A549 (cell line): ENCODE measurements at regions not wholly inside any gene's neighbourhood (a gene's known extent, or its start where the extent isn't known, plus 50 kb on each side); places are given as distances from the start of the nearest gene placed in this dataset.
A peak's percentile ranks its signal among the peaks of the same experiment; 100 is the strongest.

Source experiments
- ATAC-seq, 2 experiments: fragments of 200-7000 bp in 1 of 2; fragments of >200 bp in 1 of 2; cut with Nextera tagmentation in 1 of 2; cut with Tn5 transposase in 1 of 2; 3 replicates each; pipeline versions ENCODE4 v1.8.0 to v1.9.1; 2018 to 2020; ENCODE audit warnings: mild to moderate bottlenecking in 1 of 2, moderate library complexity in 1 of 2
- CTCF ChIA-PET: fragments of 300-600 bp; sonication (Branson Sonifier 250); formaldehyde crosslinking; extraction: SDS; loops from one replicate; lab custom pipeline; 2021; ENCODE audit warnings: antibody characterized with exemption, inconsistent platforms; lab: Yijun Ruan, JAX
- POLR2A ChIA-PET: fragments of 350-600 bp; formaldehyde crosslinking; extraction: SDS; loops from one replicate; lab custom pipeline; 2021; ENCODE audit warnings: antibody characterized with exemption, inconsistent platforms; lab: Yijun Ruan, JAX
- DNase-seq, 2 experiments: peaks; one replicate each; pipeline versions ENCODE4 v3.0.0 to v3.0.0-alpha.2; 2011 to 2016; ENCODE audit warnings: low read depth in 1 of 2, low spot score in 1 of 2
- FAIRE-seq: peaks from 2 replicates; lab custom pipeline; 2011; peaks lifted over from hg19 to GRCh38; lab: Jason Lieb, UNC
- H3K27ac ChIP-seq, 2 experiments: fragments of >200 bp; sonication (Bioruptor Twin); formaldehyde crosslinking; 3 replicates each; pipeline ENCODE4 v1.5.1; 2016 to 2017
- H3K4me1 ChIP-seq: fragments of >200 bp; sonication (Bioruptor Twin); formaldehyde crosslinking; 3 replicates; pipeline ENCODE4 v1.6.1; 2016
- H3K4me2 ChIP-seq: fragments of >200 bp; sonication (Bioruptor Twin); formaldehyde crosslinking; 3 replicates; pipeline ENCODE4 v1.6.1; 2016
- H3K4me3 ChIP-seq: fragments of >200 bp; sonication (Bioruptor Twin); formaldehyde crosslinking; 3 replicates; pipeline ENCODE4 v1.5.1; 2016
- H3K9me3 ChIP-seq: fragments of >200 bp; sonication (Bioruptor Twin); formaldehyde crosslinking; 3 replicates; pipeline ENCODE4 v1.6.1; 2016
- BCL3 ChIP-seq: fragments of >200 bp; sonication (Bioruptor Twin); formaldehyde crosslinking; IDR thresholded peaks from 3 replicates; pipeline ENCODE4 v1.6.1; 2016
- BHLHE40 ChIP-seq: IDR thresholded peaks from 2 replicates; pipeline ENCODE4 v1.6.1; 2012; ENCODE audit warnings: low read depth, low read length, inconsistent platforms
- CBX2 ChIP-seq: fragments of 200-600 bp; sonication (generic); IDR thresholded peaks from 2 replicates; pipeline ENCODE4 v1.6.1; 2016; ENCODE audit warnings: low read depth, mild to moderate bottlenecking, borderline replicate concordance
- CEBPB ChIP-seq, 2 experiments: fragments of >200 bp in 1 of 2; sonication (Bioruptor Twin) in 1 of 2; formaldehyde crosslinking in 1 of 2; IDR thresholded peaks; 2 replicates each; pipeline ENCODE4 v1.6.1; 2012 to 2016
- CHD4 ChIP-seq: fragments of 200-600 bp; sonication (generic); IDR thresholded peaks from 2 replicates; pipeline ENCODE4 v1.6.1; 2016; ENCODE audit warnings: antibody characterized with exemption, mild to moderate bottlenecking, borderline replicate concordance
- E2F6 ChIP-seq: IDR thresholded peaks from 2 replicates; pipeline ENCODE4 v1.6.1; 2012; ENCODE audit warnings: low read depth, borderline replicate concordance
- ELK1 ChIP-seq: fragments of 150-350 bp; IDR thresholded peaks from 2 replicates; pipeline ENCODE4 v1.6.1; 2014; ENCODE audit warnings: low read depth, mild to moderate bottlenecking, low read length
- ESRRA ChIP-seq: fragments of 150-350 bp; IDR thresholded peaks from 2 replicates; pipeline ENCODE4 v1.6.1; 2014; ENCODE audit warnings: mild to moderate bottlenecking, low read length, borderline replicate concordance
- FOSB ChIP-seq: fragments of 250-450 bp; sonication (Bioruptor Pico); IDR thresholded peaks from 2 replicates; pipeline ENCODE4 v1.5.0; 2020; ENCODE audit warnings: mild to moderate bottlenecking, moderate library complexity
- FOSL2 ChIP-seq, 2 experiments: fragments of 450-650 bp in 1 of 2; fragments of >200 bp in 1 of 2; sonication (Bioruptor Twin) in 1 of 2; formaldehyde crosslinking; IDR thresholded peaks; 2 replicates each; pipeline versions ENCODE4 v1.5.0 to v1.6.1; 2016 to 2020; ENCODE audit warnings: mild to moderate bottlenecking in 1 of 2, moderate library complexity in 1 of 2
- FOXS1 ChIP-seq: fragments of 250-450 bp; sonication (Bioruptor Pico); IDR thresholded peaks from 2 replicates; pipeline ENCODE4 v1.5.0; 2020; ENCODE audit warnings: mild to moderate bottlenecking, moderate library complexity
- HOXB5 ChIP-seq: fragments of 250-450 bp; sonication (Bioruptor Pico); IDR thresholded peaks from 2 replicates; pipeline ENCODE4 v1.5.0; 2020; ENCODE audit warnings: mild to moderate bottlenecking, moderate library complexity
- JUN ChIP-seq, 2 experiments: fragments of >200 bp; sonication (Bioruptor Twin); formaldehyde crosslinking; IDR thresholded peaks; 2 replicates in 1 of 2; 3 replicates in 1 of 2; pipeline ENCODE4 v1.6.1; 2016 to 2017
- JUNB ChIP-seq: fragments of >200 bp; sonication (Bioruptor Twin); formaldehyde crosslinking; IDR thresholded peaks from 2 replicates; pipeline ENCODE4 v1.6.1; 2016
- KDM5A ChIP-seq: fragments of 200-600 bp; sonication (generic); IDR thresholded peaks from 2 replicates; pipeline ENCODE4 v1.6.1; 2016; ENCODE audit warnings: antibody characterized with exemption, mild to moderate bottlenecking
- MAFK ChIP-seq: fragments of 450-650 bp; IDR thresholded peaks from 2 replicates; pipeline ENCODE4 v1.6.1; 2014; ENCODE audit not compliant: partially characterized antibody
- MAZ ChIP-seq: fragments of 150-350 bp; IDR thresholded peaks from 2 replicates; pipeline ENCODE4 v1.6.1; 2014; ENCODE audit warnings: antibody characterized with exemption, low read depth, low read length, borderline replicate concordance
- MYC ChIP-seq: IDR thresholded peaks from 2 replicates; pipeline ENCODE4 v1.6.1; 2012; ENCODE audit warnings: mild to moderate bottlenecking, inconsistent platforms, low read length, improper control_type of control experiment, borderline replicate concordance
- NFE2L2 ChIP-seq: fragments of 150-350 bp; conservative IDR thresholded peaks from 2 replicates; pipeline ENCODE4 v1.6.1; 2014; ENCODE audit warnings: low read length
- NR3C1 ChIP-seq: fragments of >200 bp; sonication (Bioruptor Twin); formaldehyde crosslinking; IDR thresholded peaks from 3 replicates; pipeline ENCODE4 v1.6.1; 2017
- PHF8 ChIP-seq: fragments of 200-600 bp; sonication (generic); IDR thresholded peaks from 2 replicates; pipeline ENCODE4 v1.6.1; 2016; ENCODE audit warnings: low read depth, mild to moderate bottlenecking, antibody characterized with exemption, moderate library complexity, borderline replicate concordance
- RAD21 ChIP-seq, 2 experiments: fragments of >200 bp in 1 of 2; sonication (Bioruptor Twin) in 1 of 2; formaldehyde crosslinking in 1 of 2; IDR thresholded peaks in 1 of 2; conservative IDR thresholded peaks in 1 of 2; 2 replicates in 1 of 2; 3 replicates in 1 of 2; pipeline ENCODE4 v1.6.1; 2012 to 2018; ENCODE audit warnings: inconsistent platforms in 1 of 2
- TFCP2L1 ChIP-seq: fragments of 250-450 bp; sonication (Bioruptor Pico); IDR thresholded peaks from 2 replicates; pipeline ENCODE4 v1.5.0; 2021; ENCODE audit warnings: mild to moderate bottlenecking
- ZNF302 ChIP-seq: fragments of 250-450 bp; sonication (Bioruptor Pico); IDR thresholded peaks from 2 replicates; pipeline ENCODE4 v1.9.0; 2021; ENCODE audit warnings: inconsistent platforms, mild to moderate bottlenecking, moderate library complexity
- WGBS: methylation state at CpG from one replicate; pipeline ENCODE4 v1.1.6; 2017; ENCODE audit errors: missing lambda C conversion rate; 5-methylcytosine and 5-hydroxymethylcytosine counted together

DNA sequence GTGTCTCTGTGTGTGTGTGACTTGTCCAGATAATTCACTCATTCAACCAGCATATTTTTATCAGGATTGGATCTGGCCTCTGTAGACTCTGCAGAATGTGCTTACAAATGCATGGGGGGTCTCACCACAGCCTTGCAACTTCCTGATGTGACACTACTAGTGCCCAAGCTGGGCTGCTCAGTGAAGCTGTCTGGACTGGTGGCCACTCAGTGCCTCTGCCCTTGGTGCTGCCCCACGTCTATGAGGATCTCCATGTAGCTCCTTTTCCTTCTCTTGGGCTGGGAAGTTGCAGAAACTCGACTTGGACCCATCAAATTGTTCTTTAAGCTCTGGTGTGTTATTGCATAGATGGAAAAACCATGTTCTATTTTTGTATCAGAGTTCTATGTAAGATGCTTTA, 75.8 kb downstream of the NRN1 start (continued):
- TF ChIP-seq ESRRA (no peak), FOSB (no peak), NFE2L2 (no peak), CEBPB (IDR thresholded peaks at IDR 0.05) (no peak), FOSL2 (IDR thresholded peaks at IDR 0.05) (no peak), FOSL2 (CRISPR knock-in tag; IDR thresholded peaks at IDR 0.05) (no peak)

DNA sequence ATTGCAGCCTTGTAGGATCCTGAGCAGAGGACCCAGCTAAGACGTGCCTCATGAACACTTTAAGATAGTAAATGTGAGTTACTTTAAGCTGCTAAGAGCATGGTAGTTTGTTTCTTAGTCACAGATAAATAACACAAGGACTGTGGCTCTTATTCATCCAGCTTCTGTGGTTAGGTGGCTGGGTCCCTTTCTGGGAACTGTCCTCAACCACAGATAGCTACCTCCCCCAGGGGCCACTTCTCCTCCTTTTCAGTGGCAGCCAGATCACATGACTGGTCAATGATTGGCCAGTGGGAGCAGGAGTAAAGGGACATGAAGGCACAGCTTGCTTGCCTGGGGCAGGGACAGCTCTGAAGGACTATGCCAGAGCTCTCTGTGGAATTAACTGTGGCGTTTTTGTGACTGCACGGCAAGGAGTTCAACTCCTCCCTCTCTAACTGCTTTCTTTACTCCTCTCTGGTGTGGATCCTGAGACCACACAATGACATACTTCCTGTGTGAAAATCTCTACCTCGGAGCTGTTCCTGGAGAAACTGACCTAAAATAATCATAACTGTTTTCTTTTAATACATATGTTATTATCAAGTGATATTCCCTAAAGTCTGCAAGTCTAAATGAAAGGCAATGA, 76.5 kb downstream of the NRN1 start:
- POLR2A ChIA-PET: no interaction called here
- Histone ChIP-seq H3K4me2 (no peak overlapping the region), H3K4me3 (no peak overlapping the region), H3K27ac (no peak overlapping the region), H3K9me3 (no peaks in the 10 kb centered on the region), H3K4me1 (no peaks in the 10 kb centered on the region)
- WGBS: 10% methylated on average over 4 of the region's 4 CpGs
- TF ChIP-seq CBX2: no peak
- TF ChIP-seq BCL3: no peak
- no peak for TF ChIP-seq MAZ
- TF ChIP-seq PHF8: no peak
- no peak for TF ChIP-seq HOXB5 (CRISPR knock-in tag)
- no peak for TF ChIP-seq RAD21 (conservative IDR thresholded peaks at IDR 0.05 in 1 of 2, IDR thresholded peaks at IDR 0.05 in 1 of 2)
- no peak for TF ChIP-seq TFCP2L1
- no peak for TF ChIP-seq MYC
- no peak for TF ChIP-seq JUN (IDR thresholded peaks at IDR 0.05)
- TF ChIP-seq FOSB: no peak
- no peak for TF ChIP-seq ZNF302
- no peak for TF ChIP-seq BHLHE40
- no peak for TF ChIP-seq E2F6
- TF ChIP-seq FOXS1 (CRISPR knock-in tag): no peak
- no peak for TF ChIP-seq ELK1
- CTCF ChIA-PET: no interaction called here
- FAIRE-seq (no peak), DNase-seq (no peak), ATAC-seq (no peak)

GRCh38 chr6:5923840-5924239, 82.9 kb downstream of the NRN1 start:
- ChIA-PET POLR2A (no interaction called here), CTCF (no interaction called here)
- Histone ChIP-seq H3K4me1 (no peaks in the 10 kb centered on the region), H3K4me2 (no peak overlapping the region), H3K27ac (no peak overlapping the region), H3K4me3 (no peak overlapping the region), H3K9me3 (no peaks in the 10 kb centered on the region)
- no peak for ATAC-seq
- DNase-seq: no peak
- no peak for FAIRE-seq
- TF ChIP-seq NR3C1: no peak
- TF ChIP-seq KDM5A: no peak
- TF ChIP-seq JUNB: no peak
- TF ChIP-seq MAFK: peak; percentile 38
- no peak for TF ChIP-seq CHD4
- WGBS: 37% methylated on average over 4 of the region's 4 CpGs
